Glutamatergic neuron (in vitro differentiated cells): ENCODE measurements at regions not wholly inside any gene's neighbourhood (a gene's known extent, or its start where the extent isn't known, plus 50 kb on each side); places are given as distances from the start of the nearest gene placed in this dataset.

ENCODE experiments used
- DNase-seq: peaks from one replicate; pipeline ENCODE4 v3.0.0; 2022
- H3K27ac Mint-ChIP-seq: one replicate; pipeline ENCODE4 v1.8.0; 2020; ENCODE audit warnings: mild to moderate bottlenecking, mixed read lengths, inconsistent platforms; ENCODE audit not compliant: unreplicated experiment
- H3K27me3 Mint-ChIP-seq: one replicate; pipeline ENCODE4 v1.8.0; 2020; ENCODE audit warnings: mild to moderate bottlenecking, moderate library complexity, mixed read lengths, inconsistent platforms; ENCODE audit not compliant: unreplicated experiment
- H3K36me3 Mint-ChIP-seq: one replicate; pipeline ENCODE4 v1.8.0; 2020; ENCODE audit warnings: mild to moderate bottlenecking, mixed read lengths, inconsistent platforms; ENCODE audit not compliant: unreplicated experiment
- H3K4me1 Mint-ChIP-seq: one replicate; pipeline ENCODE4 v1.8.0; 2020; ENCODE audit warnings: mild to moderate bottlenecking, low read depth, mixed read lengths, inconsistent platforms; ENCODE audit not compliant: unreplicated experiment
- H3K4me3 Mint-ChIP-seq: one replicate; pipeline ENCODE4 v1.8.0; 2020; ENCODE audit warnings: mild to moderate bottlenecking, mixed read lengths, inconsistent platforms; ENCODE audit not compliant: unreplicated experiment
- H3K9me3 Mint-ChIP-seq: one replicate; pipeline ENCODE4 v1.8.0; 2020; ENCODE audit warnings: mild to moderate bottlenecking, moderate library complexity, mixed read lengths, inconsistent platforms; ENCODE audit not compliant: unreplicated experiment
- TF ChIP-seq, protein P1 (sequence below): fragments of 200-600 bp; sonication (generic); IDR thresholded peaks from one replicate; pipeline ENCODE4 v1.5.0; 2021; ENCODE audit not compliant: partially characterized antibody, unreplicated experiment

DNA sequence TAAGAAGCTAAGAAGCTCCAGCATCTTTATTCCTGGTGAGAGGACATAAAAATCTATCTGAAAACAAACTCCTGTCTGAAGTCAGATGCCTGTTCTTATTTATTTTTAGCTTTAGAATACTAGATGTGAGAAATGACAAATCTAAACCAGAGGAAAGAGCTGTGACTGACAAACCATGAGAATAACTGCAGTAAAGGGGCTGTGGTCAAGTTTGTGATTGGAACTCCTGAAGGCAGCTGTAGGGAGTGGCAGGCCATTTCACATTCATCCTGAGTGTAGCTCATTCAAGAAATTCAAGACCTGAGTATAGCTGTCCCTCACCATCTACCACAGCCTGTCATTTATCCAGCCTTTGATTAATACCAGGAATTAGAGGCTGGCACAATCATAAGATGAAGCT is 718.8 kb downstream of the BRINP1 start:
- no peaks in the 10 kb centered on the region for H3K27me3 Mint-ChIP-seq

DNA sequence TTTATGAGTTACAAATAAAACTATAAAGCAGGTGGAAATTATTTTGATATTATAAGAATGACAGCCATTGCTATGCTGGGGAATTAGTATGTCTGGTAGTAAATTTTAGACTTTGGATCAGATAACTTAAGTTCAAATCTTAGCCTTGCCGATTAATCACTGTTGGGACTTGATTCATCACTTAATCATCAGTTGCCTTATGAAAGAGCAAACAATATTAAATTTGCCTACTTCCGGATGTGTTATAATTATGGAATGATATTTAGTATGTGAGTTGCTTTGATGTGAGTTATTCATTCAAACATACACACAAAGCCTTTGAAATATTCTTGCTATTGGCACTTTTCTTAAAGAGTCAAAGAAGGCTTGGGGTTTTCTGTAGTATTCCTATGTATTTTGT is 717.7 kb downstream of the BRINP1 start:
- no peaks in the 10 kb centered on the region for H3K9me3 Mint-ChIP-seq
- H3K27ac Mint-ChIP-seq: no peak overlapping the region
- H3K4me3 Mint-ChIP-seq: no peak overlapping the region
- TF ChIP-seq, protein P1, sequence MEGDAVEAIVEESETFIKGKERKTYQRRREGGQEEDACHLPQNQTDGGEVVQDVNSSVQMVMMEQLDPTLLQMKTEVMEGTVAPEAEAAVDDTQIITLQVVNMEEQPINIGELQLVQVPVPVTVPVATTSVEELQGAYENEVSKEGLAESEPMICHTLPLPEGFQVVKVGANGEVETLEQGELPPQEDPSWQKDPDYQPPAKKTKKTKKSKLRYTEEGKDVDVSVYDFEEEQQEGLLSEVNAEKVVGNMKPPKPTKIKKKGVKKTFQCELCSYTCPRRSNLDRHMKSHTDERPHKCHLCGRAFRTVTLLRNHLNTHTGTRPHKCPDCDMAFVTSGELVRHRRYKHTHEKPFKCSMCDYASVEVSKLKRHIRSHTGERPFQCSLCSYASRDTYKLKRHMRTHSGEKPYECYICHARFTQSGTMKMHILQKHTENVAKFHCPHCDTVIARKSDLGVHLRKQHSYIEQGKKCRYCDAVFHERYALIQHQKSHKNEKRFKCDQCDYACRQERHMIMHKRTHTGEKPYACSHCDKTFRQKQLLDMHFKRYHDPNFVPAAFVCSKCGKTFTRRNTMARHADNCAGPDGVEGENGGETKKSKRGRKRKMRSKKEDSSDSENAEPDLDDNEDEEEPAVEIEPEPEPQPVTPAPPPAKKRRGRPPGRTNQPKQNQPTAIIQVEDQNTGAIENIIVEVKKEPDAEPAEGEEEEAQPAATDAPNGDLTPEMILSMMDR: no peak
- no peaks in the 10 kb centered on the region for H3K36me3 Mint-ChIP-seq
- no peaks in the 10 kb centered on the region for H3K27me3 Mint-ChIP-seq
- DNase-seq: no peak
- H3K4me1 Mint-ChIP-seq: no peaks in the 10 kb centered on the region

More for the DNA sequence above, 718.8 kb downstream of the BRINP1 start:
- peaks cover 4% of the 10 kb centered on the region for H3K36me3 Mint-ChIP-seq
- no peak for DNase-seq
- H3K9me3 Mint-ChIP-seq: peaks cover 1% of the 10 kb centered on the region
- H3K4me3 Mint-ChIP-seq: no peak overlapping the region
- no peak overlapping the region for H3K27ac Mint-ChIP-seq
- H3K4me1 Mint-ChIP-seq: no peaks in the 10 kb centered on the region
- TF ChIP-seq, protein P1: no peak

DNA sequence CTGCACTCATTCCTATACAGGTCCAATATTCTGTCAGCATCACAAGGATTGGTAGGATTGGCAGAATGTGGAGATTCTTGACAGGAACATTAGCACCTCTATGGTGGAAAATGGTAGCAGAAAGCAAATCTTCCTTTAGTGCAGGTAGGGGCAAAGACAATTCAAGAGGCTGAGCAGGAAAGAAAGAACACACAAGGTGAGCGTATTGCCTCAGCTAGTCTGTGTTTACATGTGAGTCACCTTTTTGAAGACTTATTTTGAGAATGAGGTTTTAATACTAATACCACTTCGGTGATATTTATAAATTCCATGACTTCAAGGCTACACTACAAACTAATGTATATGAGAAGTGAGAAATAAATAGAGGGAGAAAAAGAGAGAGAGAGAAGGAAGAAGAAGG is 717.0 kb downstream of the BRINP1 start:
- Mint-ChIP-seq H3K27ac (no peak overlapping the region), H3K4me3 (no peak overlapping the region), H3K4me1 (no peaks in the 10 kb centered on the region), H3K9me3 (no peaks in the 10 kb centered on the region), H3K27me3 (no peaks in the 10 kb centered on the region), H3K36me3 (no peaks in the 10 kb centered on the region)
- no peak for DNase-seq
- TF ChIP-seq, protein P1: no peak

DNA sequence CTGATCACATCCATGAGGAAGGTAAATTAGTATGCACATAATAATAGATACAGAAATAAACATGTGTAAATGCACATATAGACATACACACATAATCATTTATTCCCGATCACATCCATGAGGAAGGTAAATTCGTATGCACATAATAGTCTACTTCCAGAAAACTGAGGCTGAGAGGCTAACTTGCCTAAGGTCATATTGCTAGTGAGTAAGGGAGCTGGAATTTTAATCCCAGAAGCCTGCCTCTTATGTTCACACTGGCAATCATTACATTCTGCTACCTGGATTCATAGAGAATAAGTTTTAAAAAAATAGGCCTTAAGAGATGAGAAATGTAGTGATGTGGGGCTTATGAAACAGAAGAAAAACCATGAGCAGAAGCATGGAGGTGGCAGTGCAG is 716.3 kb downstream of the BRINP1 start:
- no peaks in the 10 kb centered on the region for H3K27me3 Mint-ChIP-seq
- no peak overlapping the region for H3K4me3 Mint-ChIP-seq
- no peaks in the 10 kb centered on the region for H3K9me3 Mint-ChIP-seq
- TF ChIP-seq, protein P1: no peak
- H3K27ac Mint-ChIP-seq: no peak overlapping the region
- DNase-seq: no peak
- no peaks in the 10 kb centered on the region for H3K4me1 Mint-ChIP-seq
- no peaks in the 10 kb centered on the region for H3K36me3 Mint-ChIP-seq

DNA sequence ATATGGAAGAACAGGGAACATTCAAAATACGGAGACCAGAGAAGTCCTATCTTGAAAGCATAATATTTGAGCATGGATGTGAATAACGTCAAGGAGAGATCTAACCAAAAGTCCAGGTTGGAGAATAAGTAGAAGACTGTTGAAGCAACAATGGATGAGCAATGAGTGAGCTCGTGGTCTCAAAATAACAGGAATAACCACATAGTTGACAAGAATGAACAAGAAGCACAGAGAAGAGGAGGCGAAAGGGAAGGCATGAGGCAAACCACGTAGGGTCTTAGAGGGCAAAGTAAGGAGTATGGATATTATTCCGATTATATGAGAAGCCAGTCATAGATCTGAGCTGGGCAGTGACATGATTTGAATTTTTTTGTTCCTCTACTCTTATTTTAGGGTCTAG is 710.2 kb downstream of the BRINP1 start:
- Mint-ChIP-seq H3K9me3 (no peaks in the 10 kb centered on the region), H3K27me3 (no peaks in the 10 kb centered on the region), H3K4me3 (no peak overlapping the region), H3K36me3 (no peaks in the 10 kb centered on the region), H3K4me1 (no peaks in the 10 kb centered on the region), H3K27ac (no peak overlapping the region)
- TF ChIP-seq, protein P1: no peak
- DNase-seq: no peak
